ENCODE measurements at regions not wholly inside any gene's neighbourhood (a gene's known extent, or its start where the extent isn't known, plus 50 kb on each side); places are given as distances from the start of the nearest gene placed in this dataset.

DNA sequence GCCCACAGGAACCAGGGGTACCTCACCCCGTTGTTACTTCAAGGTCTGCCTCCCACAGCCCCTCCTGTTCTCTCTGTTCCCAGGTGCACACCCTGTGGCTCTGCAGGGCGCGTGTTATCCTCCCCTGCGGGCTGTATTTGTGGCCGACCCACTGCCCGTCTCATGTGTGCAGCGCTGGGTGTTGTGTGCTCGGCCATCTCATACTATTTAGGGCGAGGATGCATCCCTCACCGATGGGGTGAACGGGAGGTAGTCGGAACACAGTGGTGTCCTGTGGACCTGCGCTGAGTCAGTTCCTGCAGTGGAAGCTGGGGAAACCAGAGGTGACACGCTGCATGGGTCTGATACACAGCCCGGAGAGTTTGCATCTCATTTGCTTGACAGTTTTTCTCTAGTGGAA lies 94.5 kb upstream of the SULF2 start:
- ATAC-seq = no peak
- no peak for TF ChIP-seq ESRRG (CRISPR knock-in tag; IDR thresholded peaks at IDR 0.05)
- no peak for TF ChIP-seq TCF4 (CRISPR knock-in tag; IDR thresholded peaks at IDR 0.05; ENCODE audit: borderline replicate concordance)
- TF ChIP-seq RARB (CRISPR knock-in tag; IDR thresholded peaks at IDR 0.05) = no peak
- TF ChIP-seq PPARA (CRISPR knock-in tag; IDR thresholded peaks at IDR 0.05; ENCODE audit: borderline replicate concordance) = no peak
- no peak for TF ChIP-seq OSR1 (CRISPR knock-in tag; IDR thresholded peaks at IDR 0.05)

- ATAC-seq = no peak
Measured at GRCh38 chr20:47878601-47879027, 93.3 kb upstream of the SULF2 start.

More at GRCh38 chr20:47878601-47879027, 93.3 kb upstream of the SULF2 start:
- TF ChIP-seq RARB (CRISPR knock-in tag; IDR thresholded peaks at IDR 0.05) (no peak), PPARA (CRISPR knock-in tag; IDR thresholded peaks at IDR 0.05; ENCODE audit: borderline replicate concordance) (no peak), TOX (CRISPR knock-in tag; IDR thresholded peaks at IDR 0.05; ENCODE audit: borderline replicate concordance) (no peak), ZFP3 (CRISPR knock-in tag; IDR thresholded peaks at IDR 0.05) (no peak), GLIS3 (CRISPR knock-in tag; IDR thresholded peaks at IDR 0.05) (no peak), CREB5 (CRISPR knock-in tag; IDR thresholded peaks at IDR 0.05; ENCODE audit: low read depth) (no peak), PATZ1 (CRISPR knock-in tag; IDR thresholded peaks at IDR 0.05; ENCODE audit: borderline replicate concordance) (no peak), CSDC2 (CRISPR knock-in tag; IDR thresholded peaks at IDR 0.05) (no peak), ISL1 (CRISPR knock-in tag; IDR thresholded peaks at IDR 0.05) (no peak), ZFP30 (CRISPR knock-in tag; IDR thresholded peaks at IDR 0.05) (no peak), SNAI2 (CRISPR knock-in tag; IDR thresholded peaks at IDR 0.05) (no peak), ARNTL (CRISPR knock-in tag; IDR thresholded peaks at IDR 0.05; ENCODE audit: borderline replicate concordance, low read depth) (no peak), ESRRG (CRISPR knock-in tag; IDR thresholded peaks at IDR 0.05) (no peak), TCF4 (CRISPR knock-in tag; IDR thresholded peaks at IDR 0.05; ENCODE audit: borderline replicate concordance) (no peak), ZNF565 (CRISPR knock-in tag; conservative IDR thresholded peaks at IDR 0.05; ENCODE audit: low read depth) (no peak), POU6F1 (CRISPR knock-in tag; IDR thresholded peaks at IDR 0.05; ENCODE audit: borderline replicate concordance, low read depth) (no peak), ZNF8 (CRISPR knock-in tag; IDR thresholded peaks at IDR 0.05) (no peak), ZNF70 (CRISPR knock-in tag; IDR thresholded peaks at IDR 0.05) (no peak)
- TF ChIP-seq, protein P1, sequence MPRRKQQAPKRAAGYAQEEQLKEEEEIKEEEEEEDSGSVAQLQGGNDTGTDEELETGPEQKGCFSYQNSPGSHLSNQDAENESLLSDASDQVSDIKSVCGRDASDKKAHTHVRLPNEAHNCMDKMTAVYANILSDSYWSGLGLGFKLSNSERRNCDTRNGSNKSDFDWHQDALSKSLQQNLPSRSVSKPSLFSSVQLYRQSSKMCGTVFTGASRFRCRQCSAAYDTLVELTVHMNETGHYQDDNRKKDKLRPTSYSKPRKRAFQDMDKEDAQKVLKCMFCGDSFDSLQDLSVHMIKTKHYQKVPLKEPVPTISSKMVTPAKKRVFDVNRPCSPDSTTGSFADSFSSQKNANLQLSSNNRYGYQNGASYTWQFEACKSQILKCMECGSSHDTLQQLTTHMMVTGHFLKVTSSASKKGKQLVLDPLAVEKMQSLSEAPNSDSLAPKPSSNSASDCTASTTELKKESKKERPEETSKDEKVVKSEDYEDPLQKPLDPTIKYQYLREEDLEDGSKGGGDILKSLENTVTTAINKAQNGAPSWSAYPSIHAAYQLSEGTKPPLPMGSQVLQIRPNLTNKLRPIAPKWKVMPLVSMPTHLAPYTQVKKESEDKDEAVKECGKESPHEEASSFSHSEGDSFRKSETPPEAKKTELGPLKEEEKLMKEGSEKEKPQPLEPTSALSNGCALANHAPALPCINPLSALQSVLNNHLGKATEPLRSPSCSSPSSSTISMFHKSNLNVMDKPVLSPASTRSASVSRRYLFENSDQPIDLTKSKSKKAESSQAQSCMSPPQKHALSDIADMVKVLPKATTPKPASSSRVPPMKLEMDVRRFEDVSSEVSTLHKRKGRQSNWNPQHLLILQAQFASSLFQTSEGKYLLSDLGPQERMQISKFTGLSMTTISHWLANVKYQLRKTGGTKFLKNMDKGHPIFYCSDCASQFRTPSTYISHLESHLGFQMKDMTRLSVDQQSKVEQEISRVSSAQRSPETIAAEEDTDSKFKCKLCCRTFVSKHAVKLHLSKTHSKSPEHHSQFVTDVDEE (CRISPR knock-in tag; IDR thresholded peaks at IDR 0.05) = no peak
- TF ChIP-seq, protein P2, sequence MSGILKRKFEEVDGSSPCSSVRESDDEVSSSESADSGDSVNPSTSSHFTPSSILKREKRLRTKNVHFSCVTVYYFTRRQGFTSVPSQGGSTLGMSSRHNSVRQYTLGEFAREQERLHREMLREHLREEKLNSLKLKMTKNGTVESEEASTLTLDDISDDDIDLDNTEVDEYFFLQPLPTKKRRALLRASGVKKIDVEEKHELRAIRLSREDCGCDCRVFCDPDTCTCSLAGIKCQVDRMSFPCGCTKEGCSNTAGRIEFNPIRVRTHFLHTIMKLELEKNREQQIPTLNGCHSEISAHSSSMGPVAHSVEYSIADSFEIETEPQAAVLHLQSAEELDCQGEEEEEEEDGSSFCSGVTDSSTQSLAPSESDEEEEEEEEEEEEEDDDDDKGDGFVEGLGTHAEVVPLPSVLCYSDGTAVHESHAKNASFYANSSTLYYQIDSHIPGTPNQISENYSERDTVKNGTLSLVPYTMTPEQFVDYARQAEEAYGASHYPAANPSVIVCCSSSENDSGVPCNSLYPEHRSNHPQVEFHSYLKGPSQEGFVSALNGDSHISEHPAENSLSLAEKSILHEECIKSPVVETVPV (CRISPR knock-in tag; IDR thresholded peaks at IDR 0.05) = no peak

Data from SK-N-SH treated with all-trans-retinoic acid at 6 μM for 48 hours (cell line).